GM23338 (cell line): ENCODE measurements at regions not wholly inside any gene's neighbourhood (a gene's known extent, or its start where the extent isn't known, plus 50 kb on each side); places are given as distances from the start of the nearest gene placed in this dataset.

ENCODE experiments used
- CTCF ChIP-seq, 2 experiments: fragments of 200-600 bp in 1 of 2; sonication (generic) in 1 of 2; conservative IDR thresholded peaks; 2 replicates each; pipeline versions ENCODE4 v1.5.1 to v1.6.1; 2016 to 2017; ENCODE audit warnings: antibody characterized with exemption in 2 of 2, low read depth in 2 of 2, mild to moderate bottlenecking in 2 of 2, moderate library complexity in 1 of 2
- EZH2 ChIP-seq: fragments of 200-600 bp; sonication (generic); IDR thresholded peaks from one replicate; pipeline ENCODE4 v1.8.0; 2017; ENCODE audit warnings: antibody characterized with exemption, mild to moderate bottlenecking, low read depth; ENCODE audit not compliant: unreplicated experiment
- EZH2phosphoT487 ChIP-seq: fragments of 200-600 bp; sonication (generic); IDR thresholded peaks from one replicate; pipeline ENCODE4 v1.8.1; 2018; ENCODE audit warnings: antibody characterized with exemption; ENCODE audit not compliant: unreplicated experiment
- REST ChIP-seq: IDR thresholded peaks from one replicate; pipeline ENCODE4 v1.6.1; 2018; ENCODE audit warnings: antibody characterized with exemption; ENCODE audit not compliant: unreplicated experiment

GRCh38 chr6:43986177-43986825 lies 141.0 kb downstream of the MRPL14 start:
- no peak for TF ChIP-seq CTCF (conservative IDR thresholded peaks at IDR 0.05; ENCODE audit: low read depth in 2 of 2)
- TF ChIP-seq EZH2phosphoT487, result no peak
- TF ChIP-seq EZH2, result no peak
- TF ChIP-seq REST, result no peak
